ENCODE measurements at regions not wholly inside any gene's neighbourhood (a gene's known extent, or its start where the extent isn't known, plus 50 kb on each side); places are given as distances from the start of the nearest gene placed in this dataset.

DNA sequence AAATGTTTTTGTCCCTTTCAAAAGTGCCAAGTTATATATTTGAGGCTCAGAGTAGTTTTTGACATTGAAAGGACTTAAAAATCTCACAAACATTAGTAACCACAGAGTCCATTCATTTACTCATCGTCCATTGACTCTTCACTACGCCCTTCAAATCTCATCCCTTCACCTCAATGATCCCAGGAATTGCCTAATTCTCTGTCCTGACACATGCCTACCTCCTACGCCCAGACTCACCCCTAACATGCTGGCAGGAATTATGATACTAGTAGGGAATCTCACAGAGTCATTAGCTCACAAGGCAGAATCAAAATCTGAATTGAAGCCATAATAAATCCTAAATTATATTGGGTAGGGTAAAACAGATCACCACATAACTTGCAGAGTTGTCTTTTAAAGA lies 410.1 kb downstream of the RAP2B start:
- TF ChIP-seq, protein P1, sequence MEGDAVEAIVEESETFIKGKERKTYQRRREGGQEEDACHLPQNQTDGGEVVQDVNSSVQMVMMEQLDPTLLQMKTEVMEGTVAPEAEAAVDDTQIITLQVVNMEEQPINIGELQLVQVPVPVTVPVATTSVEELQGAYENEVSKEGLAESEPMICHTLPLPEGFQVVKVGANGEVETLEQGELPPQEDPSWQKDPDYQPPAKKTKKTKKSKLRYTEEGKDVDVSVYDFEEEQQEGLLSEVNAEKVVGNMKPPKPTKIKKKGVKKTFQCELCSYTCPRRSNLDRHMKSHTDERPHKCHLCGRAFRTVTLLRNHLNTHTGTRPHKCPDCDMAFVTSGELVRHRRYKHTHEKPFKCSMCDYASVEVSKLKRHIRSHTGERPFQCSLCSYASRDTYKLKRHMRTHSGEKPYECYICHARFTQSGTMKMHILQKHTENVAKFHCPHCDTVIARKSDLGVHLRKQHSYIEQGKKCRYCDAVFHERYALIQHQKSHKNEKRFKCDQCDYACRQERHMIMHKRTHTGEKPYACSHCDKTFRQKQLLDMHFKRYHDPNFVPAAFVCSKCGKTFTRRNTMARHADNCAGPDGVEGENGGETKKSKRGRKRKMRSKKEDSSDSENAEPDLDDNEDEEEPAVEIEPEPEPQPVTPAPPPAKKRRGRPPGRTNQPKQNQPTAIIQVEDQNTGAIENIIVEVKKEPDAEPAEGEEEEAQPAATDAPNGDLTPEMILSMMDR (IDR thresholded peaks at IDR 0.05), result no peak
- no peak for TF ChIP-seq EZH2 (IDR thresholded peaks at IDR 0.05)
